ENCODE measurements at regions not wholly inside any gene's neighbourhood (a gene's known extent, or its start where the extent isn't known, plus 50 kb on each side); places are given as distances from the start of the nearest gene placed in this dataset.

DNA sequence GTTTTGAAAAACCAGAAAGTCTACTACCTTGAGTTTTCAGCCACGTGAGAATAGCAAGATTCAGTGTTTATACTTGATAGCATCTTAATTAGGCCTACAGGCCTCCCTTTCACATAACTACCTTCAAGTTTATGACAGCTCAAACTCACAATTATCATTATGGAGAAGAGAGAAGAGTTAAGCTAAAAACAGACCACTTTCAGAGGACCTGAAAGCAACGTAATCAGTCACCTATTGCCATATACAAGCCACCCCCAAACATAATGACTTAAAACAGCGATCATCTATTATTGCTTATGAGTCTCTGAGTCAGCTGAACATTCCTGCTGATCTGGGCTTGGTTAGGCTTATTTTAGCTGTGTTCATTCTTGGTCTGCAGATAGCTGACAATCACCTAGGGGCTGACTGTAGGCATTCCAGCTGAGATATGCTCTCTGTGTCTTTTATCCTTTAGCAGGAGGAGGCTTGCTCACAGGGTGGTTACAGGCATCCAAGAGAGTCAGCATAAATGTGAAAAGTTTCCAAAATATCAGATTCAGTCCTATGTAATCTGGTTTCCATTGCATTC is 130.9 kb downstream of the COX7C start:
- ATAC-seq (ENCODE audit: low FRiP score): no peak
- TF ChIP-seq, protein P1, sequence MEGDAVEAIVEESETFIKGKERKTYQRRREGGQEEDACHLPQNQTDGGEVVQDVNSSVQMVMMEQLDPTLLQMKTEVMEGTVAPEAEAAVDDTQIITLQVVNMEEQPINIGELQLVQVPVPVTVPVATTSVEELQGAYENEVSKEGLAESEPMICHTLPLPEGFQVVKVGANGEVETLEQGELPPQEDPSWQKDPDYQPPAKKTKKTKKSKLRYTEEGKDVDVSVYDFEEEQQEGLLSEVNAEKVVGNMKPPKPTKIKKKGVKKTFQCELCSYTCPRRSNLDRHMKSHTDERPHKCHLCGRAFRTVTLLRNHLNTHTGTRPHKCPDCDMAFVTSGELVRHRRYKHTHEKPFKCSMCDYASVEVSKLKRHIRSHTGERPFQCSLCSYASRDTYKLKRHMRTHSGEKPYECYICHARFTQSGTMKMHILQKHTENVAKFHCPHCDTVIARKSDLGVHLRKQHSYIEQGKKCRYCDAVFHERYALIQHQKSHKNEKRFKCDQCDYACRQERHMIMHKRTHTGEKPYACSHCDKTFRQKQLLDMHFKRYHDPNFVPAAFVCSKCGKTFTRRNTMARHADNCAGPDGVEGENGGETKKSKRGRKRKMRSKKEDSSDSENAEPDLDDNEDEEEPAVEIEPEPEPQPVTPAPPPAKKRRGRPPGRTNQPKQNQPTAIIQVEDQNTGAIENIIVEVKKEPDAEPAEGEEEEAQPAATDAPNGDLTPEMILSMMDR (IDR thresholded peaks at IDR 0.05): no peak
- DNase-seq (ENCODE audit: low spot score): no peak

GRCh38 chr5:86749841-86750240 is 132.1 kb downstream of the COX7C start:
- ATAC-seq (ENCODE audit: low FRiP score) (no peak), DNase-seq (ENCODE audit: low spot score) (no peak)
- TF ChIP-seq, protein P1 (IDR thresholded peaks at IDR 0.05): no peak

- TF ChIP-seq, protein P1 (IDR thresholded peaks at IDR 0.05): no peak
- no peak for DNase-seq (ENCODE audit: low spot score)
- ATAC-seq (ENCODE audit: low FRiP score): no peak
Measured at GRCh38 chr5:86756839-86757238, 139.1 kb downstream of the COX7C start.

DNA sequence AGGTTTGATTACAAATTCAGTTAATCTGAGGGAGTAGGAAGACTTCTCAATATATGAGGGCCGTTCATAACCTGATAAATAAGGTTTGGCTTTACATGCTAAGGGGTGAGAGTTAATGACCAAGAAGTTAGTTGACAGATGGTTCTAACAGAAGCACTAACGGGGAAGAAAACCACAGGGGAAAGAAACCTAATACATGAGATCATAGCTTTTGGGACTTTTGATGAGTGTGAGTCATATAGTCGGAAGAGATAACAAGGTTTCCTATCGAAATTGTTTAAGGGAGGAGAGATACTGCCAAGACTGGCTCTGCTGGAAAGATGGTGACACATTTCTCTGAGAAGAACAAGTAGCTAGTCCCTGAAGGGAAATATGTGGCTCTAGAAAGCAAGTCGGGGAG is 140.1 kb downstream of the COX7C start:
- DNase-seq (ENCODE audit: low spot score): no peak
- no peak for ATAC-seq (ENCODE audit: low FRiP score)
- TF ChIP-seq, protein P1 (IDR thresholded peaks at IDR 0.05): no peak

- TF ChIP-seq, protein P1 (IDR thresholded peaks at IDR 0.05): no peak
- DNase-seq (ENCODE audit: low spot score) (no peak), ATAC-seq (ENCODE audit: low FRiP score) (no peak)
Measured at GRCh38 chr5:86760661-86761060, 142.9 kb downstream of the COX7C start.

DNA sequence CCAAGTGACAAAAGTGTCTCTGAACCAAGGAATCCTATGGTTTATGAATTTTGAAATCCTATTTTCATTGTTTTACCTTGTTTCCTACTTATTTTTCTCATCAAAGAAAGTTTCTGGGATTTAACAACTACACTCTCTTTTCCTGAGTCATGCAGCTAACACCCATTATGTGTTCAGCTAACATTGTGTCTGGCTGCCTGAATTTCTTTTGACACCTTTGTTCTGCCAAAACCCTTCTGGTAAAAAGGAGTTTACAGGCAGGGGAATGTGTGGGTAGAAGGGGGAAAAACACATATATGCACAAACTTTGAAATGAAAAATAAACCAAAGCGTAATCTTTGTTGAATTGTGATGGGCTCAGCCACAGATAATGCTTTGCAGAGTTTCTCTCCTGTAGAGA is 146.2 kb downstream of the COX7C start:
- ATAC-seq (ENCODE audit: low FRiP score): no peak
- TF ChIP-seq, protein P1 (IDR thresholded peaks at IDR 0.05): no peak
- no peak for DNase-seq (ENCODE audit: low spot score)

DNA sequence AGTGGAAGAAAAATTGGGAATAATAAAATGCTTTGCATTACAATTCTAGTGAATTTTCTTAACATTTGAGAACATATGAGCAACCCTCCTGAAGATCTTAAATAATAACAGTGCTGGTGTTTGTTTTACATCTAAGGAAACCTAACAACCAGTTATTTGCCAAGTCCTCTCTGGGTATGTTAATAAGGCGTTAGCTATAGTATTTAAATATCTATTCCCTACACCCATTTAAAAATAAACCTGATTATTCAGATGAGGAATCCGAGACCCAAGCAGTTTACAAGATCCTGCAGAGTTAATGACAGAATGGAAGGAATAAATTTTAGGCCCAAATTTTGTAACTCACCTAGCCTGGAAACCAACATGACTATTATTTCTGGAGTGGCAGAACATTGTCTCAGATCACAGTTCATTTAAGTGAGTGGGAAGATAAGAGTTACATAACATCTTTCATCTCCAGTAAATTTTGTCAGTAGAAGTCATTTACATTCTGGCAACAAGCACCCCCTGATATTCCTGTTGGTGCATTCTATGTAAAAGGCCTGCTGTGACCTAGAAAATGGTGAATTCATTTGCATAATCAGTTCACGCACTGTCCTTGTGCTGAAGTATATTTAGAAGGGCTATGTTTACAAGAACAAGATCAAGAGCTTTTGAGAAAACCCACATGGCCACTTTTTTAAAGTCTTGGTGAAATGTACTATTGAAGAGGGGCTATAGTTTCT is 148.2 kb downstream of the COX7C start:
- ATAC-seq (ENCODE audit: low FRiP score): no peak
- DNase-seq (ENCODE audit: low spot score): no peak
- TF ChIP-seq, protein P1 (IDR thresholded peaks at IDR 0.05): no peak
